VCaP (cell line): ENCODE measurements at regions not wholly inside any gene's neighbourhood (a gene's known extent, or its start where the extent isn't known, plus 50 kb on each side); places are given as distances from the start of the nearest gene placed in this dataset.

ENCODE experiments used
- H3K27ac ChIP-seq: fragments of 450-650 bp; 2 replicates; pipeline ENCODE4 v1.5.1; 2017
- CTCF ChIP-seq: fragments of 450-650 bp; conservative IDR thresholded peaks from 2 replicates; pipeline ENCODE4 v1.5.1; 2017; ENCODE audit warnings: mild to moderate bottlenecking, moderate library complexity

GRCh38 chr17:79232957-79233356 is 158.3 kb downstream of the ENGASE start:
- TF ChIP-seq CTCF, result no peak
- no peak overlapping the region for H3K27ac ChIP-seq

- TF ChIP-seq CTCF, result no peak
- H3K27ac ChIP-seq, result no peak overlapping the region
Observed at GRCh38 chr17:79231766-79232287, 157.2 kb downstream of the ENGASE start.

GRCh38 chr17:79230576-79230975 is 156.0 kb downstream of the ENGASE start:
- no peak overlapping the region for H3K27ac ChIP-seq
- no peak for TF ChIP-seq CTCF

GRCh38 chr17:79226037-79226436 is 151.4 kb downstream of the ENGASE start:
- no peak for TF ChIP-seq CTCF

GRCh38 chr17:79224903-79225302 is 150.3 kb downstream of the ENGASE start:
- no peak overlapping the region for H3K27ac ChIP-seq
- no peak for TF ChIP-seq CTCF

More at GRCh38 chr17:79226037-79226436, 151.4 kb downstream of the ENGASE start:
- H3K27ac ChIP-seq, result no peak overlapping the region

- no peak for TF ChIP-seq CTCF
- H3K27ac ChIP-seq, result no peak overlapping the region
Observed at GRCh38 chr17:79224476-79224875, 149.9 kb downstream of the ENGASE start.

- no peak overlapping the region for H3K27ac ChIP-seq
- TF ChIP-seq CTCF, result no peak
Observed at GRCh38 chr17:79223953-79224352, 149.3 kb downstream of the ENGASE start.
